ENCODE measurements at regions not wholly inside any gene's neighbourhood (a gene's known extent, or its start where the extent isn't known, plus 50 kb on each side); places are given as distances from the start of the nearest gene placed in this dataset.

- DNase-seq (no peak), ATAC-seq (no peak)
- POLR2A ChIA-PET: no interaction called here
- Mint-ChIP-seq H3K27ac (no peak overlapping the region), H3K4me1 (no peaks in the 10 kb centered on the region), H3K36me3 (ENCODE audit: low read depth) (no peaks in the 10 kb centered on the region), H3K9me3 (ENCODE audit: low read depth) (no peaks in the 10 kb centered on the region), H3K4me3 (no peak overlapping the region), H3K27me3 (no peaks in the 10 kb centered on the region)
- intact Hi-C loops (cut with DNase I, micrococcal nuclease): no loop called here
- CTCF ChIA-PET: interaction anchor here (1.4 kb wide), 1 partner anchor 11 kb away, joined by 3 read pairs; no protein-coding TSS in a partner anchor
Observed at GRCh38 chr2:59570818-59571217, 982.6 kb downstream of the BCL11A start.

DNA sequence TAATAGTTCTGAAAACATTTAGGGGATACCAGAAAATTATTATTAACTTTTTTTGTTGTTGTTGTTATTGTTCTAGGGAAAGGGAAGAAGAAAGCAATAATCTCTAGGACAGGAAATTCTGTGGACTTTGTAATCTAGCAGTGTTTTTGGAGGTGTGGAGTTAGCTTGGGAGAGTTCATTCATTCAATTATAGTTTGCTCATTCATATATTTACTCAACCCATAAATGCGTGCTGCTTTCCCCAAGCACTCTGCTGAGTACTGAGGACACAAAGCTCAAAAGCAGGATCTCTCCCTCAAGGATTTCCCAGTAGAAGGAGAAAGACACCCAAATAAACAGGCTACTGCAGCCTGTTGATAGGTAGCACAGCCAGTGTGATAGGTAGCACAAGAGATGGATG, 984.3 kb downstream of the BCL11A start:
- H3K9me3 Mint-ChIP-seq (ENCODE audit: low read depth): no peaks in the 10 kb centered on the region
- H3K36me3 Mint-ChIP-seq (ENCODE audit: low read depth): no peaks in the 10 kb centered on the region
- ATAC-seq: no peak
- H3K4me1 Mint-ChIP-seq: no peaks in the 10 kb centered on the region
- no peak overlapping the region for H3K4me3 Mint-ChIP-seq
- ChIA-PET CTCF (interaction anchor here (0.7 kb wide), 1 partner anchor 58 kb away, joined by 4 read pairs; no protein-coding TSS in a partner anchor), POLR2A (no interaction called here)
- intact Hi-C loops (cut with DNase I, micrococcal nuclease): no loop called here
- DNase-seq: no peak
- no peak overlapping the region for H3K27ac Mint-ChIP-seq
- no peaks in the 10 kb centered on the region for H3K27me3 Mint-ChIP-seq

DNA sequence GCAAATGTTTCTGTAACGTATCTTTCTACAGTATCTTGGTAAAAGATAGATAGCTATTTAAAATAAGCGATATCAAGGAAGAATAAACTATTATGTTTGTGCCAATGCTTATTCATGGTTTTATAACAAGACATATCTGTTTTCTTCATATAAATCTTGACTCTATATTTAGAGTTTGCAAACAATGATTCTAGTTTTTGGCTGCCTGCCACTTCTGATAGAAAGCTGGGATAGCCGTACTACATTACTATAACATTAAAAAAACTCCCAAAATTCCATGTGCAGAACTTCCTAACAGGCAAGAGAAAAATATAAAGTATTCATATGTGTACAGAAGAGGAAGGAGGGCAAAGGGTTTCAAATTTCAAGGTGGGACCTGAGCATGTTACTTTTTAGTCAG, 985.0 kb downstream of the BCL11A start:
- ATAC-seq: no peak
- CTCF ChIA-PET: no interaction called here
- H3K9me3 Mint-ChIP-seq (ENCODE audit: low read depth): no peaks in the 10 kb centered on the region
- POLR2A ChIA-PET: no interaction called here
- H3K4me3 Mint-ChIP-seq: no peak overlapping the region
- intact Hi-C loops (cut with DNase I, micrococcal nuclease): no loop called here
- H3K4me1 Mint-ChIP-seq: no peaks in the 10 kb centered on the region
- H3K36me3 Mint-ChIP-seq (ENCODE audit: low read depth): no peaks in the 10 kb centered on the region
- no peak overlapping the region for H3K27ac Mint-ChIP-seq
- no peaks in the 10 kb centered on the region for H3K27me3 Mint-ChIP-seq
- DNase-seq: no peak

- POLR2A ChIA-PET: no interaction called here
- no peaks in the 10 kb centered on the region for H3K9me3 Mint-ChIP-seq (ENCODE audit: low read depth)
- H3K4me3 Mint-ChIP-seq: no peak overlapping the region
- no peaks in the 10 kb centered on the region for H3K4me1 Mint-ChIP-seq
- no peak overlapping the region for H3K27ac Mint-ChIP-seq
- intact Hi-C loops (cut with DNase I, micrococcal nuclease): no loop called here
- ATAC-seq (no peak), DNase-seq (no peak)
- H3K36me3 Mint-ChIP-seq (ENCODE audit: low read depth): no peaks in the 10 kb centered on the region
- CTCF ChIA-PET: no interaction called here
- H3K27me3 Mint-ChIP-seq: no peaks in the 10 kb centered on the region
Observed at GRCh38 chr2:59567151-59567550, 986.3 kb downstream of the BCL11A start.

DNA sequence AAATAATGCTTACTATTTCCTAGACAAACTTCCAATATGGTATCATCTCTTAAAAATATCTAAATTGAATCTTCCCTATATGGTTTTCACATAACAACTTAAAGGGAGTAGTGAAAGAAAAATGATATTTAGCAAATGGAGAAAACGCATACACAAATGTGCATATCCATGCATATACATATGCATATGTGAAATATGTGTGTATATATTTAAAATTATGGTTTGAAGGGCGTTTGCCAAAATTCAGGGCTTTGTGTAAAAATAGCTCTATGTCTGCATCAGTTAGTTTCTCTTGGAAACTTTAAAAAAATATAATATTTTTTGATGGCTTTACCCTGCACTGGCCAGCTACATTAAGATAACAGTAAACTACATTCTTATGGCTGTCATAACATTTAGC, 986.7 kb downstream of the BCL11A start:
- no peaks in the 10 kb centered on the region for H3K4me1 Mint-ChIP-seq
- H3K36me3 Mint-ChIP-seq (ENCODE audit: low read depth): no peaks in the 10 kb centered on the region
- no peaks in the 10 kb centered on the region for H3K27me3 Mint-ChIP-seq
- POLR2A ChIA-PET: no interaction called here
- intact Hi-C loops (cut with DNase I, micrococcal nuclease): no loop called here
- ATAC-seq (no peak), DNase-seq (no peak)
- no peak overlapping the region for H3K27ac Mint-ChIP-seq
- no peaks in the 10 kb centered on the region for H3K9me3 Mint-ChIP-seq (ENCODE audit: low read depth)
- no peak overlapping the region for H3K4me3 Mint-ChIP-seq
- CTCF ChIA-PET: interaction anchor here (0.6 kb wide), 1 partner anchor 1515 kb away, joined by 3 read pairs; no protein-coding TSS in a partner anchor

DNA sequence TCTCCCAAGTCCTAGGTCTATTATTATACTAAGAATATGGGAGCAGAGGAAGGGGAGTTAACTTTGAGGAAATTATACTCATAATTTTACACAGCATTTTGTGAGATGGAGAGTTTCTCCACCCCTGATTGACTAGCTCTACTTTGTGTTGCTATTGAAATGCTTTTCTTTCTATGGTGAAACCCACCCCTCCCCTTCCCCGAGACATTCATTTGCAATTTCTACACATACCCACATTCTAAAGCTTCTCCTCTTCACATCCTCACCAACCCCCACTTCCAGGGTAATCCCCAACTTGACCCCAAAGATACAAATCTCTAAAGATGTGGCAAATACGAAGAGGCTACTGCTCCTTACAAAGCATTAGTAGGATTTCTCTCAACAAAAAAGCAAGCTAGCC, 992.2 kb downstream of the BCL11A start:
- Mint-ChIP-seq H3K9me3 (ENCODE audit: low read depth) (no peaks in the 10 kb centered on the region), H3K36me3 (ENCODE audit: low read depth) (no peaks in the 10 kb centered on the region), H3K4me1 (no peaks in the 10 kb centered on the region), H3K27me3 (no peaks in the 10 kb centered on the region), H3K4me3 (no peak overlapping the region), H3K27ac (no peak overlapping the region)
- DNase-seq (no peak), ATAC-seq (no peak)
- ChIA-PET CTCF (no interaction called here), POLR2A (no interaction called here)
- intact Hi-C loops (cut with DNase I, micrococcal nuclease): no loop called here

GRCh38 chr2:59560769-59561168, 992.7 kb downstream of the BCL11A start:
- no peaks in the 10 kb centered on the region for H3K4me1 Mint-ChIP-seq
- H3K36me3 Mint-ChIP-seq (ENCODE audit: low read depth): no peaks in the 10 kb centered on the region
- no peak overlapping the region for H3K27ac Mint-ChIP-seq
- peaks cover 2% of the 10 kb centered on the region for H3K9me3 Mint-ChIP-seq (ENCODE audit: low read depth)
- no peaks in the 10 kb centered on the region for H3K27me3 Mint-ChIP-seq
- CTCF ChIA-PET: no interaction called here
- DNase-seq (no peak), ATAC-seq (no peak)
- no peak overlapping the region for H3K4me3 Mint-ChIP-seq
- POLR2A ChIA-PET: no interaction called here
- intact Hi-C loops (cut with DNase I, micrococcal nuclease): no loop called here

- Mint-ChIP-seq H3K9me3 (ENCODE audit: low read depth) (no peaks in the 10 kb centered on the region), H3K36me3 (ENCODE audit: low read depth) (no peaks in the 10 kb centered on the region), H3K27me3 (no peaks in the 10 kb centered on the region), H3K4me1 (no peaks in the 10 kb centered on the region), H3K27ac (no peak overlapping the region), H3K4me3 (no peak overlapping the region)
- no peak for DNase-seq
- intact Hi-C loops (cut with DNase I, micrococcal nuclease): no loop called here
- ChIA-PET CTCF (no interaction called here), POLR2A (no interaction called here)
- no peak for ATAC-seq
Observed at GRCh38 chr2:59540864-59541263, 1012.6 kb downstream of the BCL11A start.

GRCh38 chr2:59538398-59538911, 1015.0 kb downstream of the BCL11A start:
- intact Hi-C loops (cut with DNase I, micrococcal nuclease): no loop called here
- DNase-seq (no peak), ATAC-seq (no peak)
- Mint-ChIP-seq H3K4me1 (no peaks in the 10 kb centered on the region), H3K4me3 (no peak overlapping the region), H3K9me3 (ENCODE audit: low read depth) (no peaks in the 10 kb centered on the region), H3K27me3 (no peaks in the 10 kb centered on the region), H3K27ac (no peak overlapping the region), H3K36me3 (ENCODE audit: low read depth) (no peaks in the 10 kb centered on the region)
- ChIA-PET CTCF (no interaction called here), POLR2A (no interaction called here)

GRCh38 chr2:59532808-59533207, 1020.6 kb downstream of the BCL11A start:
- ChIA-PET POLR2A (no interaction called here), CTCF (no interaction called here)
- Mint-ChIP-seq H3K4me3 (no peak overlapping the region), H3K27ac (no peak overlapping the region), H3K36me3 (ENCODE audit: low read depth) (no peaks in the 10 kb centered on the region), H3K4me1 (no peaks in the 10 kb centered on the region), H3K27me3 (no peaks in the 10 kb centered on the region), H3K9me3 (ENCODE audit: low read depth) (peaks cover 3% of the 10 kb centered on the region)
- ATAC-seq (no peak), DNase-seq (no peak)
- intact Hi-C loops (cut with DNase I, micrococcal nuclease): no loop called here

DNA sequence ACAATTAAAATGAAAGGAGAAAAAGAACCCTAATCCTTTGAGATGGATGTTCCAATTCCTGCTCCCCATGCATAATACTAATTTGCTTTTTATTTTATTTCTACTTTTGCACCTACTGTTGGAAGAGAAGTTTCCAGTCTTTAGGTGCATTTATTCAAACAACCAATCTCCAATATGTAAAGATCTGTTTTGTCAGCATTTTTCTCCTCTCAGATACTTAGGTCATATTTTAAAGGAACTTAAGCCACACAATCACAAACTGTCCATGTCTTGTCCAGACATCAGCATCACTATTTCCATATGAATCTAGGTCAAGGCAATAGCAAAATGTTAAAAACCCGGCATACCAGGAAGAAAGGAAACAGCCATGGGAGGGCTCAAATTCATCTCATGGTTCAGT, 1023.2 kb downstream of the BCL11A start:
- no peaks in the 10 kb centered on the region for H3K4me1 Mint-ChIP-seq
- H3K4me3 Mint-ChIP-seq: no peak overlapping the region
- H3K27ac Mint-ChIP-seq: no peak overlapping the region
- intact Hi-C loops (cut with DNase I, micrococcal nuclease): no loop called here
- H3K27me3 Mint-ChIP-seq: no peaks in the 10 kb centered on the region
- no peak for ATAC-seq
- peaks cover 9% of the 10 kb centered on the region for H3K9me3 Mint-ChIP-seq (ENCODE audit: low read depth)
- H3K36me3 Mint-ChIP-seq (ENCODE audit: low read depth): no peaks in the 10 kb centered on the region
- ChIA-PET CTCF (interaction anchor here (0.9 kb wide), 1 partner anchor 17 kb away, joined by 3 read pairs; no protein-coding TSS in a partner anchor), POLR2A (no interaction called here)
- DNase-seq: no peak

DNA sequence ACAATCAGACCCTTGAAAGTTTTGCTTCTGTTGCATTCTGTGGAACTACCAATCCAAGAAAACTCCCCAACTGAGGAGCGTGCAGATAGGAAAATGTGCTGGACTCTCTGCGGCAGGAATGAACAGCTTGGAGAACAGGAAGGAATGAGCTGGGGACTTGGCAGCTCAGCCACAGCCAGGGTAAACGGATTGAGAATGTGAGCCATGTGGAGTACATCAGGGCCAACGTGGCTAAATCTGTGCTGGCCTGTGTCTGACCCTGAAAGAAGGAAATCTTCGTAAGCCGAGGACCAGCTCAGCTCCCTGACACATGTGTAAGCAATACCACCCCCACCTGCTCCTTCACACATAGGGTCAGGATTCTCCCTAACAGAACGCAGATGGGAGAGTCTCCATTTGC, 1023.7 kb downstream of the BCL11A start:
- intact Hi-C loops (cut with DNase I, micrococcal nuclease): no loop called here
- H3K4me1 Mint-ChIP-seq: no peaks in the 10 kb centered on the region
- H3K4me3 Mint-ChIP-seq: no peak overlapping the region
- POLR2A ChIA-PET: no interaction called here
- H3K9me3 Mint-ChIP-seq (ENCODE audit: low read depth): peaks cover 9% of the 10 kb centered on the region
- CTCF ChIA-PET: interaction anchor here (0.9 kb wide), 1 partner anchor 17 kb away, joined by 3 read pairs; no protein-coding TSS in a partner anchor
- H3K27ac Mint-ChIP-seq: no peak overlapping the region
- DNase-seq (no peak), ATAC-seq (no peak)
- no peaks in the 10 kb centered on the region for H3K36me3 Mint-ChIP-seq (ENCODE audit: low read depth)
- no peaks in the 10 kb centered on the region for H3K27me3 Mint-ChIP-seq

GRCh38 chr2:59528525-59528924, 1024.9 kb downstream of the BCL11A start:
- no peaks in the 10 kb centered on the region for H3K36me3 Mint-ChIP-seq (ENCODE audit: low read depth)
- ChIA-PET POLR2A (no interaction called here), CTCF (no interaction called here)
- intact Hi-C loops (cut with DNase I, micrococcal nuclease): no loop called here
- no peaks in the 10 kb centered on the region for H3K27me3 Mint-ChIP-seq
- H3K9me3 Mint-ChIP-seq (ENCODE audit: low read depth): peaks cover 9% of the 10 kb centered on the region
- no peak overlapping the region for H3K27ac Mint-ChIP-seq
- no peak for ATAC-seq
- H3K4me1 Mint-ChIP-seq: no peaks in the 10 kb centered on the region
- no peak overlapping the region for H3K4me3 Mint-ChIP-seq
- no peak for DNase-seq
